Activated naive CD8-positive, alpha-beta T cell treated with anti-CD3 and anti-CD28 coated beads for 36 hours (primary cell): ENCODE measurements at regions not wholly inside any gene's neighbourhood (a gene's known extent, or its start where the extent isn't known, plus 50 kb on each side); places are given as distances from the start of the nearest gene placed in this dataset.
"Not testable (repeated sequence)": the region's sequence is repeated elsewhere in the genome, so short reads cannot be mapped to it uniquely, and the experiment has no call there.

Source experiments
- DNase-seq: peaks from one replicate; pipeline ENCODE4 v3.0.0; 2021
- H3K27ac Mint-ChIP-seq: one replicate; pipeline ENCODE4 v1.8.0; 2022; ENCODE audit warnings: mild to moderate bottlenecking, moderate library complexity, mixed read lengths
- H3K27me3 Mint-ChIP-seq: one replicate; pipeline ENCODE4 v1.8.0; 2022; ENCODE audit warnings: mild to moderate bottlenecking, mixed read lengths
- H3K36me3 Mint-ChIP-seq: one replicate; pipeline ENCODE4 v1.8.0; 2021; ENCODE audit warnings: mild to moderate bottlenecking, mixed read lengths
- H3K4me1 Mint-ChIP-seq: one replicate; pipeline ENCODE4 v1.8.0; 2021; ENCODE audit warnings: mixed read lengths
- H3K4me3 Mint-ChIP-seq: one replicate; pipeline ENCODE4 v1.8.0; 2022; ENCODE audit warnings: mild to moderate bottlenecking, moderate library complexity, mixed read lengths
- H3K9me3 Mint-ChIP-seq: one replicate; pipeline ENCODE4 v1.8.0; 2022; ENCODE audit warnings: mixed read lengths

GRCh38 chr13:80168089-80168850, 172.7 kb downstream of the SPRY2 start:
- H3K4me3 Mint-ChIP-seq: no peak overlapping the region
- no peaks in the 10 kb centered on the region for H3K27me3 Mint-ChIP-seq
- no peaks in the 10 kb centered on the region for H3K36me3 Mint-ChIP-seq
- no peak overlapping the region for H3K27ac Mint-ChIP-seq
- no peak for DNase-seq
- H3K4me1 Mint-ChIP-seq: no peaks in the 10 kb centered on the region
- H3K9me3 Mint-ChIP-seq: no peaks in the 10 kb centered on the region

GRCh38 chr13:80166352-80166751, 174.6 kb downstream of the SPRY2 start:
- no peak overlapping the region for H3K4me3 Mint-ChIP-seq
- H3K36me3 Mint-ChIP-seq: no peaks in the 10 kb centered on the region
- no peak overlapping the region for H3K27ac Mint-ChIP-seq
- no peaks in the 10 kb centered on the region for H3K27me3 Mint-ChIP-seq
- H3K4me1 Mint-ChIP-seq: no peaks in the 10 kb centered on the region
- DNase-seq: no peak
- H3K9me3 Mint-ChIP-seq: no peaks in the 10 kb centered on the region

DNA sequence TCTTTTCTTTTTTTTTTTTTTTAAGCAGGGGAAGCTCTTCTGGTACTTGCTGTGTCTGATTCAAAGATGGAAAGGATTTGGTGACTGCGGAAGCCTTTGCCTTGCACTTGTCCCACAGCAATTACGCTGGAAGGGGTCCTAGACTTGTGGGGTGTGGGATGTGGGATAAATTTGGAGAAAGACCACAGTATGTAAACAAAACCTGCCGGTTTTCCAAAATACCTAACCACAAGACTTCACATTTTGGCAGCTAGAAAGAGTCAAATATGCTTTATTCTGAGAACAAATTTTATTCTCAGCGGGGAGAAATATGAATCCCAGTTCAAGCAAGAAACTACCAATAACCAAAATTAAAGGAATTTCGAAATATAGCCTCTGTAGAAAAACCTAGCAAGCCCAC, 176.5 kb downstream of the SPRY2 start:
- no peak for DNase-seq
- Mint-ChIP-seq H3K36me3 (no peaks in the 10 kb centered on the region), H3K27me3 (no peaks in the 10 kb centered on the region), H3K9me3 (no peaks in the 10 kb centered on the region), H3K4me1 (no peaks in the 10 kb centered on the region), H3K27ac (no peak overlapping the region), H3K4me3 (no peak overlapping the region)

GRCh38 chr13:80161896-80162295, 179.0 kb downstream of the SPRY2 start:
- Mint-ChIP-seq H3K27ac (no peak overlapping the region), H3K4me1 (no peaks in the 10 kb centered on the region), H3K4me3 (no peak overlapping the region), H3K27me3 (no peaks in the 10 kb centered on the region), H3K36me3 (no peaks in the 10 kb centered on the region), H3K9me3 (no peaks in the 10 kb centered on the region)
- DNase-seq: no peak

DNA sequence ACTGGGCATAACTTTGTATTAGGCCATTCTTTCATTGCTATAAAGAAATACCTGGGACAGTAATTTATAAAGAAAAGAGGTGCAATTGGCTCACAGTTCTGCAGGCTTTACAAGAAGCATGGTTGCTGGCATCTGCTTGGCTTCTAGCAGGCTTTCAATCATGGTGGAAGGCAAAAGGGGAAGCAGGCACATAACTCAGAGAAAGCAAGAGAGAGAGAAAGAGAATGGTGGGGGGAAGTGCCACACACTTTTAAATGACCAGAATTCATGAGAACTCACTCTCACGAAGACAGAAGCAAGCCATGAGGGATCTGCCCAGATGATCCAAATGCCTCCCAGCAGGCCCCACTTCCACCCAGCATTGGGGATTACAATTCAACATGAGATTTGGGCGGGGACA, 179.7 kb downstream of the SPRY2 start:
- no peak overlapping the region for H3K27ac Mint-ChIP-seq
- no peaks in the 10 kb centered on the region for H3K4me1 Mint-ChIP-seq
- H3K4me3 Mint-ChIP-seq: no peak overlapping the region
- DNase-seq: no peak
- no peaks in the 10 kb centered on the region for H3K9me3 Mint-ChIP-seq
- H3K36me3 Mint-ChIP-seq: no peaks in the 10 kb centered on the region
- no peaks in the 10 kb centered on the region for H3K27me3 Mint-ChIP-seq

DNA sequence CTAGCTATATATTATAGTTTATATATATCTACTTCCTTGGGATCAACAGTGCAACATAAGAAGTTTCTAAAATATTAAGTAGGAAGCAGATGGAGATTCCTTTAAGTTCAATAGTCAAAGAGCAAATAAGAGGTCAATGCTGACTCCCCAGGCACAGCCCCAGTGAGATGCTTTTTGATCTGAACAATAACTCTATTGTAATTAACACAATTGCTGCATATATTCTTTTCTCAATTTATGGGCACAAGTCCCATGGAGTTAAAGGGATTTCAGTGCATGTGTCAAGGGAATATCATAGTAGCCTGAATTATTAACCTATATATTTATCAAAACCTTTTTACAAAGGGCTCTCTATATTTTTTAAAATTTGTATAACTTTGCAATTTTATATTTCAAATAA, 180.8 kb downstream of the SPRY2 start:
- no peak for DNase-seq
- Mint-ChIP-seq H3K36me3 (no peaks in the 10 kb centered on the region), H3K27me3 (no peaks in the 10 kb centered on the region), H3K9me3 (no peaks in the 10 kb centered on the region), H3K4me1 (no peaks in the 10 kb centered on the region), H3K27ac (no peak overlapping the region), H3K4me3 (no peak overlapping the region)

- Mint-ChIP-seq H3K4me3 (no peak overlapping the region), H3K27me3 (no peaks in the 10 kb centered on the region)
Observed at GRCh38 chr13:80157261-80157932, 183.5 kb downstream of the SPRY2 start.

GRCh38 chr13:80152142-80152541, 188.8 kb downstream of the SPRY2 start:
- H3K36me3 Mint-ChIP-seq, H3K4me3 Mint-ChIP-seq, DNase-seq, H3K4me1 Mint-ChIP-seq, H3K9me3 Mint-ChIP-seq, H3K27ac Mint-ChIP-seq, H3K27me3 Mint-ChIP-seq: not testable (repeated sequence)

More at GRCh38 chr13:80157261-80157932, 183.5 kb downstream of the SPRY2 start:
- Mint-ChIP-seq H3K27ac (no peak overlapping the region), H3K9me3 (no peaks in the 10 kb centered on the region), H3K36me3 (no peaks in the 10 kb centered on the region), H3K4me1 (no peaks in the 10 kb centered on the region)
- no peak for DNase-seq

DNA sequence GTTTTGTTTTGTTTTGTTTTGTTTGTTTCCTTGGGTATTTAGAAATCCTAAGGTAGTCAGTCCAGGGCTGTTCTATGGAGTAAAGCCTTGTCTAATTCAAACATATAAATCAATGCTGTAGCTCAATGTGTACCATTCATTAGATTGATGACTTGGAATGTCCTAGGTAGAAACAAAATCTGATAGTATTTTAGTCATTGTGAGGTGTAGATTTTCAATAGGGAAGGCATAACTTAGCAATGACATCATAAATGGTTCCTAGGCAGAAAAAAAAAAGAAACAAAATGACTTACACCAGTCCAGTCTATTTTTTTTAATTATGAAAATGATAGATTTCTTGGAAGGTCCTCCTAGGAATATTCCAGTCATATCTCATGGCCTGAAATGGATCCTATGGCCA, 189.9 kb downstream of the SPRY2 start:
- no peak for DNase-seq
- no peak overlapping the region for H3K27ac Mint-ChIP-seq
- no peak overlapping the region for H3K4me3 Mint-ChIP-seq
- no peaks in the 10 kb centered on the region for H3K9me3 Mint-ChIP-seq
- H3K27me3 Mint-ChIP-seq: no peaks in the 10 kb centered on the region
- no peaks in the 10 kb centered on the region for H3K36me3 Mint-ChIP-seq
- no peaks in the 10 kb centered on the region for H3K4me1 Mint-ChIP-seq

DNA sequence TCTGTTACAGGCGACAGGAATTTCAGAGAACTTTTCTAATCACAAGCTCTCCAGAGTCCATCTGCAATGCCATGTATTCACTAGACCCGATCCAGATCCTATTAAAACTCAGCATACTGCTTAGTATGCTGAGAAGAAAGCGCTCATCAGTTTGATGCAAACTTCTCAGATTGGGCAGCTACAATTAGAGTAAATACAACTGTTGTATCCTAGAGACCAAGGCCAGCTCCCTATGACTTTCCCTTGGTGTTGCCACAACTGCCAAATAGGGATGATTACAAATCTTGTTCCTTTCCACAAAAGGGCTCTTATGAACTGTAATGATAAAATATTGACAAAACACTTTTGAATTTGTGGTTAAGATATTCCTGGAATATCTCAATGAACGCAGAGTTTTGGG, 191.2 kb downstream of the SPRY2 start:
- no peak for DNase-seq
- no peaks in the 10 kb centered on the region for H3K36me3 Mint-ChIP-seq
- no peak overlapping the region for H3K4me3 Mint-ChIP-seq
- no peaks in the 10 kb centered on the region for H3K4me1 Mint-ChIP-seq
- H3K9me3 Mint-ChIP-seq: no peaks in the 10 kb centered on the region
- no peak overlapping the region for H3K27ac Mint-ChIP-seq
- H3K27me3 Mint-ChIP-seq: no peaks in the 10 kb centered on the region

- Mint-ChIP-seq H3K4me3 (no peak overlapping the region), H3K27ac (no peak overlapping the region), H3K9me3 (no peaks in the 10 kb centered on the region), H3K36me3 (no peaks in the 10 kb centered on the region), H3K27me3 (no peaks in the 10 kb centered on the region), H3K4me1 (no peaks in the 10 kb centered on the region)
- no peak for DNase-seq
Observed at GRCh38 chr13:80145171-80145690, 195.7 kb downstream of the SPRY2 start.

DNA sequence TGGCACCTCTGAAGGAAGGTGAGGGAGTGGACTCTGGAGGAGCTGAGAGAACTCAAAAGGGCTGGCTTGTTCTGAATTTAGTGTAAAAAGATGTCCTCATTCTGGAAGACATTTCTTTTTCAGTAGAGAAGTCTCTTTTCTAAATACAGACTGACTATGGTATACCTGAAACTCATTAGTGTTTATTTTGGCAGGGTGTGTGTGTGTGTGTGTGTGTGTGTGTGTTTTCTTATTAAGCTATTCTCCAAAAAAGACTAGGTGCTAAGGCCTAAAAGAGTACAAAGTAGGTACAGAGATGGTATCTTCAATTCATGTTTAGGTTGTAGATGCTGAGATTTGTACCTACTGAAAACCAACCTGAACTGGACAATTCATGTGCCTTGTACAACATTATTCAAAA, 196.4 kb downstream of the SPRY2 start:
- Mint-ChIP-seq H3K36me3 (no peaks in the 10 kb centered on the region), H3K9me3 (no peaks in the 10 kb centered on the region), H3K4me3 (no peak overlapping the region), H3K27me3 (no peaks in the 10 kb centered on the region), H3K27ac (no peak overlapping the region), H3K4me1 (no peaks in the 10 kb centered on the region)
- DNase-seq: no peak

DNA sequence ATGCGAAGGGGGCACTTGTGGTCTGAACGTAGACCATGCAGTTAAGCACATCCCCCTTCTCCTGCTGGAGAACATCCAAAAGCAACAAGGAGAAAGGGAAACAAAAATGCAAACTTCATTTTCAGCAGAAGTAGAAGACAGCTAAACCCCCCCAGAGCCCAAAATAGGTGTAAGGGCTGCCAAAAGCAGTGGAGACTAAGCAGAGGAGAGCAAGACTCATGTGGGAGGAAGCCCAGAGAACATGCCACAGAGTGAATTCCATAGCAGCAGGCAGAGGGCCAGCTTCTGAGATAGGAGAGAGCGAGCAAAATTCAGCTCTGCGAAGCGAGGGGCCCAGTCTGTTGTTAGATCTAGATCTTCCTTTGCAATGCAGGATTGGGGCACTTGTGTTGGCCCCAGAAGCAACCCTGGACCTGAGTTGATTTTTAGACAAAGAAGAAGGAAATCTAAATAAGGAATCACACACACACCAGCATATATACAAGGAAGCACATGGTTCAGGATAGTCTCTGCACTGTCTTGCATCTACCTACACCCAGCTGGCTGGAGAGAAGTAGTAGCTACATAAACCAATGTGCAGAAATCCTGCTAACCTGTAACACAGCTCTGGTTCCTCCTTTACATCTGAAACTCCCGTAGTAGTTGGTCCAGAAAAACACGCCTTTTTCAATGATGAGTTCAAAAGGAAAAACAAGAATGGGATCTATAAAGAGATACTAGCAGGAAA, 199.6 kb downstream of the SPRY2 start:
- DNase-seq: no peak
- Mint-ChIP-seq H3K4me1 (no peaks in the 10 kb centered on the region), H3K9me3 (no peaks in the 10 kb centered on the region), H3K4me3 (no peak overlapping the region), H3K27me3 (peaks cover 4% of the 10 kb centered on the region), H3K27ac (no peak overlapping the region), H3K36me3 (no peaks in the 10 kb centered on the region)

- H3K4me1 Mint-ChIP-seq: no peaks in the 10 kb centered on the region
- no peak overlapping the region for H3K4me3 Mint-ChIP-seq
- H3K27me3 Mint-ChIP-seq: peaks cover 4% of the 10 kb centered on the region
- H3K36me3 Mint-ChIP-seq: no peaks in the 10 kb centered on the region
- H3K27ac Mint-ChIP-seq: no peak overlapping the region
- H3K9me3 Mint-ChIP-seq: no peaks in the 10 kb centered on the region
- no peak for DNase-seq
Observed at GRCh38 chr13:80140685-80141084, 200.2 kb downstream of the SPRY2 start.

GRCh38 chr13:80139196-80139595, 201.7 kb downstream of the SPRY2 start:
- Mint-ChIP-seq H3K4me3 (no peak overlapping the region), H3K27ac (no peak overlapping the region)
- no peak for DNase-seq

More at GRCh38 chr13:80139196-80139595, 201.7 kb downstream of the SPRY2 start:
- Mint-ChIP-seq H3K36me3 (no peaks in the 10 kb centered on the region), H3K27me3 (peaks cover 4% of the 10 kb centered on the region), H3K9me3 (no peaks in the 10 kb centered on the region), H3K4me1 (no peaks in the 10 kb centered on the region)
